ENCODE measurements at regions not wholly inside any gene's neighbourhood (a gene's known extent, or its start where the extent isn't known, plus 50 kb on each side); places are given as distances from the start of the nearest gene placed in this dataset.

GRCh38 chr17:14513835-14514234 is 213.0 kb downstream of the HS3ST3B1 start:
- H3K36me3 Mint-ChIP-seq = peaks cover 3% of the 10 kb centered on the region; the same call in 1 of the 2 replicates
- ChIA-PET POLR2A (no interaction called here), CTCF (interaction anchor here (0.9 kb wide), 1 partner anchor 40 kb away, joined by 3 read pairs; no protein-coding TSS in a partner anchor)

GRCh38 chr17:14510136-14510535 is 209.3 kb downstream of the HS3ST3B1 start:
- Mint-ChIP-seq H3K4me3 (no peak overlapping the region), H3K36me3 (peaks cover 3% of the 10 kb centered on the region), H3K9me3 (peaks cover 21% of the 10 kb centered on the region), H3K27me3 (ENCODE audit: low read depth) (no peaks in the 10 kb centered on the region; the same call in 1 of the 2 replicates), H3K27ac (no peak overlapping the region), H3K4me1 (peaks cover 13% of the 10 kb centered on the region; the same call in 1 of the 2 replicates)
- ATAC-seq (no peak), DNase-seq (ENCODE audit: low spot score) (no peak)
- no peak for TF ChIP-seq ZBTB43 (CRISPR knock-in tag; IDR thresholded peaks at IDR 0.05)
- ChIA-PET POLR2A (no interaction called here), CTCF (no interaction called here)

More at GRCh38 chr17:14513835-14514234, 213.0 kb downstream of the HS3ST3B1 start:
- ATAC-seq (peak; percentile 94), DNase-seq (ENCODE audit: low spot score) (peak; percentile 22)
- Mint-ChIP-seq H3K9me3 (peaks cover 14% of the 10 kb centered on the region), H3K27ac (peak overlapping the region; percentile 47; the same call in 1 of the 2 replicates), H3K4me1 (peaks cover 14% of the 10 kb centered on the region; the same call in 1 of the 2 replicates), H3K27me3 (ENCODE audit: low read depth) (no peaks in the 10 kb centered on the region; the same call in 1 of the 2 replicates), H3K4me3 (no peak overlapping the region; the same call in 1 of the 2 replicates)
- TF ChIP-seq E2F4 (CRISPR knock-in tag; IDR thresholded peaks at IDR 0.05; ENCODE audit: borderline replicate concordance, low read depth) (no peak), GTF2I (CRISPR knock-in tag; conservative IDR thresholded peaks at IDR 0.05) (no peak), FOXP4 (CRISPR knock-in tag; IDR thresholded peaks at IDR 0.05) (0 out of 2 replicates have a peak, but pooled peaks have one; percentile 22)

- Mint-ChIP-seq H3K27ac (no peak overlapping the region), H3K36me3 (peaks cover 3% of the 10 kb centered on the region), H3K9me3 (peaks cover 21% of the 10 kb centered on the region), H3K4me1 (peaks cover 2% of the 10 kb centered on the region; the same call in 1 of the 2 replicates), H3K27me3 (ENCODE audit: low read depth) (no peaks in the 10 kb centered on the region; the same call in 1 of the 2 replicates), H3K4me3 (no peak overlapping the region)
- ChIA-PET POLR2A (no interaction called here), CTCF (no interaction called here)
- ATAC-seq (no peak), DNase-seq (ENCODE audit: low spot score) (no peak)
- no peak for TF ChIP-seq ERG (CRISPR knock-in tag; IDR thresholded peaks at IDR 0.05)
- TF ChIP-seq ATF3 (CRISPR knock-in tag; conservative IDR thresholded peaks at IDR 0.05) = no peak
- TF ChIP-seq HMGXB4 (CRISPR knock-in tag; IDR thresholded peaks at IDR 0.05) = no peak
Measured at GRCh38 chr17:14508156-14508555, 207.3 kb downstream of the HS3ST3B1 start.

GRCh38 chr17:14506364-14506763 is 205.5 kb downstream of the HS3ST3B1 start:
- Mint-ChIP-seq H3K4me3 (no peak overlapping the region), H3K4me1 (no peaks in the 10 kb centered on the region), H3K36me3 (peaks cover 3% of the 10 kb centered on the region), H3K9me3 (peaks cover 21% of the 10 kb centered on the region), H3K27ac (no peak overlapping the region), H3K27me3 (ENCODE audit: low read depth) (no peaks in the 10 kb centered on the region; the same call in 1 of the 2 replicates)
- POLR2A ChIA-PET = no interaction called here
- DNase-seq (ENCODE audit: low spot score) = no peak
- CTCF ChIA-PET = no interaction called here
- no peak for ATAC-seq
- TF ChIP-seq SMAD3 (CRISPR knock-in tag; IDR thresholded peaks at IDR 0.05; ENCODE audit: borderline replicate concordance) (no peak), ZNF423 (CRISPR knock-in tag; IDR thresholded peaks at IDR 0.05) (no peak), NFE2L1 (CRISPR knock-in tag; IDR thresholded peaks at IDR 0.05) (no peak), AR (CRISPR knock-in tag; IDR thresholded peaks at IDR 0.05) (no peak), GTF2I (CRISPR knock-in tag; conservative IDR thresholded peaks at IDR 0.05) (no peak), TCF7 (CRISPR knock-in tag; IDR thresholded peaks at IDR 0.05; ENCODE audit: low read depth) (no peak), KAT7 (CRISPR knock-in tag; IDR thresholded peaks at IDR 0.05; ENCODE audit: borderline replicate concordance) (no peak), CREM (CRISPR knock-in tag; IDR thresholded peaks at IDR 0.05) (no peak), ATF6 (CRISPR knock-in tag; IDR thresholded peaks at IDR 0.05) (no peak)

All from WTC11 (cell line).